GM13976 (cell line): ENCODE measurements at regions not wholly inside any gene's neighbourhood (a gene's known extent, or its start where the extent isn't known, plus 50 kb on each side); places are given as distances from the start of the nearest gene placed in this dataset.
"Not testable (repeated sequence)": the region's sequence is repeated elsewhere in the genome, so short reads cannot be mapped to it uniquely, and the experiment has no call there.

Experiments used
- DNase-seq: peaks from one replicate; pipeline ENCODE4 v3.0.0; 2012; ENCODE audit warnings: low spot score
- CTCF ChIP-seq: IDR thresholded peaks from 2 replicates; pipeline ENCODE4 v1.5.1; 2012; ENCODE audit warnings: borderline replicate concordance, mild to moderate bottlenecking; ENCODE audit not compliant: insufficient read depth; ENCODE audit errors: extremely low read depth, missing control alignments, control extremely low read depth
- in situ Hi-C: fragments of 300-500 bp; cut with MboI; formaldehyde crosslinking; loops from one replicate; pipeline ENCODE4 v1.12.0; 2022; ENCODE audit warnings: low sequenced_read_pairs, mixed read lengths, inconsistent platforms; ENCODE audit not compliant: unreplicated experiment

GRCh38 chr16:75861311-75862097 lies 135.2 kb upstream of the CPHXL start:
- in situ Hi-C loops, result no loop called here
- no peak for TF ChIP-seq CTCF
- no peak for DNase-seq

GRCh38 chr16:75862098-75862386 lies 135.8 kb upstream of the CPHXL start:
- TF ChIP-seq CTCF, result no peak
- DNase-seq, result no peak
- in situ Hi-C loops, result no loop called here

GRCh38 chr16:75864243-75864642 lies 138.0 kb upstream of the CPHXL start:
- no peak for DNase-seq
- TF ChIP-seq CTCF, result no peak
- in situ Hi-C loops, result no loop called here

GRCh38 chr16:75865736-75866135 lies 139.4 kb upstream of the CPHXL start:
- DNase-seq, result no peak
- no peak for TF ChIP-seq CTCF
- in situ Hi-C loops, result no loop called here

DNA sequence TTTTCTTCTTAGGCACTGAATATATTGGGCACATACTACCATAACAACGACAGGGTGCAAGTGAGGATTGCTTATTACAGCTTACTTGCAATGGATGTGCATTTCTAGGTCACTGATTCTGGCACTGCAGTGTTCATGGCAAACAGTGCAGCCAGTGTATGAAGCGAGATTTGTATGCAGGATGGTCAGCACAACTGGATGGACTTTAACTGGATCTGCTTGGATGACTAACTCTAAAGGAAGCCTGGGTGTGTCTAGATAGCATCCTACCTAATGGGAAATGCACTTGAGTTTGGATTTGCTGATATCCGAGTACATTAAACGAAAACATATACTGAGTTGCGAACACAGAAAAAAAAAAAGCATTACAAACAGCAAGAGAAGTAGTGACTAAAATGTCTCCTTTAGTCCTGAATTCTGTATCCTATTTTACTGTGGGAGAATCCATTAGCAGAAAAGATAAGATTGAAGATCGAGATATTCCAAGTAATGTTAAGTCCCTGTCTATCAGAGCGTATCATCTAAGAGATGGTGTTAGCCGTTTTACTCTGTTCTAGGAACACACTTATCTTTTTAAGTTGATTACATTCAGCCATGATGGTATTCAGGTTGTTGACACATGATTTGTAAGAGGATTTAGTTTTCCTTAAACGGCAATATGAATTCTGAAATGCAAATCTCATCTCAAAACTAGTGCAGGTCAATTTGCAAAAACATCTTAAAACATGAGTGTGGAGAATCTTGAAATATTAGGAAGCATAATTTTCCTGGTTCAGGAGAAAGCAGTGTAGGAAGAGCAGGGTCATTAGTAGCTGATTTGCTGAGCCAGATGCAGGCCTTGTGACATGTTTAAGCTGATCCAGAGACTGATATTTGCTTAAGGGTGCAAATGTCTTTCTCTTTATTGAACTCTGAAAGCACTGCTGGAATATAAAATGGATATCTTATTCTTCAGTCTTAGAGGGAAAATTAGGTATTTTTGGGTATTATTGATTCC lies 142.6 kb upstream of the CPHXL start:
- no peak for TF ChIP-seq CTCF
- in situ Hi-C loops, result no loop called here
- no peak for DNase-seq

DNA sequence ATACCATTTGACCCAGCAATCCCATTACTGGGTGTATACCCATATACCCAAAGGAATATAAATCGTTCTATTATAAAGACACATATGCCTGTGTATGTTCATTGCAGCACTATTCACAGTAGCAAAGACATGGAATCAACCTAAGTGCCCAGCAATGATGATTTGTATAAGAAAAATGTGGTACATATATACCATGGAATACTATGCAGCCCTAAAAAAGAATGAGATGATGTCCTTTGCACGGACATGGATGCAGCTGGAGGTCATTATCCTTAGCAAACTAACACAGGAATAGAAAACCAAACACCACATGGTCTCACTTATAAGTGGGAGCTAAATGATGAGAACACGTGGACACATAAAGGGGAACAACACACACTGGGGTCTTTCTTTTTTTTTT lies 155.0 kb upstream of the CPHXL start:
- in situ Hi-C loops, result not testable (repeated sequence)

DNA sequence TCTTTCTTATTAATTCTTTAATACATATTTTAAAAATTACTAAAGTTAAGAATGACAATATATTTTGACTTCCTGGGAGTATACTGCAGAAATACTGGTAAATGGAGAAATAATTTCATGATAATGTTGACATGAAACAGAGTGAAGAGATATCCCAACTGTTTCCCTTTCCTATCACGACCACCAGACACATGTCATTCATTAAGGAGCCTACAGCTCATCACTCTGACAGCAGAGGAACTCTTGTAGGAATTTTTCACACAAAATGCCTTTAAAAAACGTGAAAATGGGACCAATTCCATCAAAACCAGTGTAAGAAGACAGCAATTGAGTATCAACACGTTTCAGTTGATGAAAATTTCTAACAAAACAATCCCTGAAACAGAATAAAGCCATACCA lies 172.9 kb upstream of the CPHXL start:
- no peak for DNase-seq
- in situ Hi-C loops, result no loop called here
- TF ChIP-seq CTCF, result no peak

More for the DNA sequence above, 155.0 kb upstream of the CPHXL start:
- DNase-seq, result not testable (repeated sequence)
